Astrocyte of the cerebellum (primary cell): ENCODE measurements at regions not wholly inside any gene's neighbourhood (a gene's known extent, or its start where the extent isn't known, plus 50 kb on each side); places are given as distances from the start of the nearest gene placed in this dataset.

Experiments used
- DNase-seq: peaks from one replicate; pipeline ENCODE4 v3.0.0-alpha.2; 2011; ENCODE audit warnings: low read depth
- H3K4me3 ChIP-seq: 2 replicates; pipeline ENCODE4 v1.5.1; 2011; ENCODE audit warnings: mild to moderate bottlenecking, low read depth, low read length, moderate library complexity
- in situ Hi-C: cut with HindIII; loops from 2 replicates; pipeline ENCODE4 v1.10.0; 2017; ENCODE audit warnings: low sequenced_read_pairs
- TF ChIP-seq, protein P1 (sequence below): IDR thresholded peaks from 2 replicates; pipeline ENCODE4 v1.5.1; 2012; ENCODE audit warnings: low read length, low read depth, moderate library complexity, mild to moderate bottlenecking; ENCODE audit errors: missing control alignments

DNA sequence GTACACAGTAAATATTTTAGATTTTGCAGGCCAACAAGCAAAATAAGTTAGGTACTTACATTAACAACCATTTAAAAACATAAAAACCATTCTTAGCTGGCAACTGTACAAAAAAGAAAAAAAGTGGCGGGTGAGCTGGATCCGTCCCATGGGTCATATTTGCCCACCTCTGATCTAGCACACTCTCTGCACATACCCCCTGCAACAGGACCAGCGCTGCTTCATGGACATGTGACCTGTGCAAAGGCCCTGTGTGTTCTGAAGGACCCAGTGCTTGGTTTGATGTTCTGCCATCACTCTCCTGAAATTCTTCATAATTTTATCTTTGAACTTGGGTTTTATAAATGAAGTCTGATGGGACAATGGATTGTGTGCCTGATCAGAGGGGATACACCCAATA, 72.5 kb upstream of the ACAN start:
- H3K4me3 ChIP-seq: no peak overlapping the region
- in situ Hi-C loops: loop anchor here (5.0 kb wide), 1 partner anchor 33 kb away; no protein-coding TSS in a partner anchor
- no peak for DNase-seq
- TF ChIP-seq, protein P1, sequence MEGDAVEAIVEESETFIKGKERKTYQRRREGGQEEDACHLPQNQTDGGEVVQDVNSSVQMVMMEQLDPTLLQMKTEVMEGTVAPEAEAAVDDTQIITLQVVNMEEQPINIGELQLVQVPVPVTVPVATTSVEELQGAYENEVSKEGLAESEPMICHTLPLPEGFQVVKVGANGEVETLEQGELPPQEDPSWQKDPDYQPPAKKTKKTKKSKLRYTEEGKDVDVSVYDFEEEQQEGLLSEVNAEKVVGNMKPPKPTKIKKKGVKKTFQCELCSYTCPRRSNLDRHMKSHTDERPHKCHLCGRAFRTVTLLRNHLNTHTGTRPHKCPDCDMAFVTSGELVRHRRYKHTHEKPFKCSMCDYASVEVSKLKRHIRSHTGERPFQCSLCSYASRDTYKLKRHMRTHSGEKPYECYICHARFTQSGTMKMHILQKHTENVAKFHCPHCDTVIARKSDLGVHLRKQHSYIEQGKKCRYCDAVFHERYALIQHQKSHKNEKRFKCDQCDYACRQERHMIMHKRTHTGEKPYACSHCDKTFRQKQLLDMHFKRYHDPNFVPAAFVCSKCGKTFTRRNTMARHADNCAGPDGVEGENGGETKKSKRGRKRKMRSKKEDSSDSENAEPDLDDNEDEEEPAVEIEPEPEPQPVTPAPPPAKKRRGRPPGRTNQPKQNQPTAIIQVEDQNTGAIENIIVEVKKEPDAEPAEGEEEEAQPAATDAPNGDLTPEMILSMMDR: no peak

- no peak for DNase-seq
- TF ChIP-seq, protein P1: no peak
- in situ Hi-C loops: no loop called here
- H3K4me3 ChIP-seq: no peak overlapping the region
Measured at GRCh38 chr15:88735212-88735611, 68.0 kb upstream of the ACAN start.

DNA sequence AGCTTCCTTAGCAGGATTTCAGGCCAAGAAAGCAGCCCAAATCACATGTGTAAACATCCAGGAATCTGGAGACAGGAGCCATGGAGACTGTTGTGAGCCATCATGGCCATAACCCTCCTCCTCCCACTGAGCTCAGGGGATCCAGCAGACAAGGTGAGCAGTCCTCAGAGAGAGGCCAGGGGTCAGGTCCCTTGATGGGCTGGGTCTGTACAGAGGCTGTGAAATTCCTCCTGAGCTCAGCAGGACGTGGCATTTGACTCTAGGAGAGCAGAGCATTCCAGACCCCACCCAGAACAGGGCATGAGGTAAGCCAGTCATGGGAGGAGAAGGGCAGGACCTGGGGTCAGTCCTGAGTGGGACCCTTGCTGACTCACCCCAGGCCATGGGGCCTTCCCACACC, 67.0 kb upstream of the ACAN start:
- H3K4me3 ChIP-seq: no peak overlapping the region
- no peak for DNase-seq
- TF ChIP-seq, protein P1: no peak
- in situ Hi-C loops: no loop called here

GRCh38 chr15:88738796-88739195, 64.4 kb upstream of the ACAN start:
- no peak overlapping the region for H3K4me3 ChIP-seq
- in situ Hi-C loops: no loop called here
- no peak for DNase-seq
- TF ChIP-seq, protein P1: no peak

GRCh38 chr15:88739541-88739940, 63.7 kb upstream of the ACAN start:
- H3K4me3 ChIP-seq: no peak overlapping the region
- TF ChIP-seq, protein P1: no peak
- no peak for DNase-seq
- in situ Hi-C loops: no loop called here

GRCh38 chr15:88740356-88740755, 62.9 kb upstream of the ACAN start:
- in situ Hi-C loops: no loop called here
- DNase-seq: no peak
- TF ChIP-seq, protein P1: no peak
- no peak overlapping the region for H3K4me3 ChIP-seq

- no peak for DNase-seq
- in situ Hi-C loops: no loop called here
- H3K4me3 ChIP-seq: no peak overlapping the region
- TF ChIP-seq, protein P1: no peak
Measured at GRCh38 chr15:88741046-88741445, 62.2 kb upstream of the ACAN start.
